CD4-positive, alpha-beta T cell treated with Interleukin-12 subunit alpha and Interleukin-12 subunit beta, for 1 hour (primary cell): ENCODE measurements at regions not wholly inside any gene's neighbourhood (a gene's known extent, or its start where the extent isn't known, plus 50 kb on each side); places are given as distances from the start of the nearest gene placed in this dataset.
"Not testable (repeated sequence)": the region's sequence is repeated elsewhere in the genome, so short reads cannot be mapped to it uniquely, and the experiment has no call there.

Experiments used
- DNase-seq: peaks from one replicate; pipeline ENCODE4 v3.0.0-alpha.2; 2020

- DNase-seq = not testable (repeated sequence)
These were observed 183.3 kb upstream of the PRKX start for GRCh38 chrX:3896755-3897154.

- not testable (repeated sequence) for DNase-seq
These were observed 169.1 kb upstream of the PRKX start for GRCh38 chrX:3882553-3882920.

- DNase-seq = not testable (repeated sequence)
These were observed 168.6 kb upstream of the PRKX start for GRCh38 chrX:3881898-3882552.

- DNase-seq = not testable (repeated sequence)
These were observed 167.9 kb upstream of the PRKX start for GRCh38 chrX:3881255-3881895.

GRCh38 chrX:3876393-3876792, 162.9 kb upstream of the PRKX start:
- DNase-seq = not testable (repeated sequence)

- DNase-seq = not testable (repeated sequence)
These were observed 162.2 kb upstream of the PRKX start for GRCh38 chrX:3875638-3876037.

GRCh38 chrX:3872226-3872879, 158.9 kb upstream of the PRKX start:
- not testable (repeated sequence) for DNase-seq

GRCh38 chrX:3867067-3867831, 153.8 kb upstream of the PRKX start:
- not testable (repeated sequence) for DNase-seq

- not testable (repeated sequence) for DNase-seq
These were observed 144.9 kb upstream of the PRKX start for GRCh38 chrX:3858332-3858731.

GRCh38 chrX:3843522-3844145, 130.2 kb upstream of the PRKX start:
- not testable (repeated sequence) for DNase-seq

- DNase-seq = peak; percentile 30
These were observed 129.5 kb upstream of the PRKX start for GRCh38 chrX:3842822-3843521.

GRCh38 chrX:3838754-3839153, 125.3 kb upstream of the PRKX start:
- DNase-seq = not testable (repeated sequence)

GRCh38 chrX:3837958-3838643, 124.7 kb upstream of the PRKX start:
- not testable (repeated sequence) for DNase-seq

GRCh38 chrX:3837211-3837610, 123.8 kb upstream of the PRKX start:
- DNase-seq = not testable (repeated sequence)

GRCh38 chrX:3833761-3834542, 120.5 kb upstream of the PRKX start:
- not testable (repeated sequence) for DNase-seq

GRCh38 chrX:3830020-3830419, 116.6 kb upstream of the PRKX start:
- DNase-seq = not testable (repeated sequence)

- not testable (repeated sequence) for DNase-seq
These were observed 115.6 kb upstream of the PRKX start for GRCh38 chrX:3829041-3829531.

GRCh38 chrX:3828378-3829040, 115.1 kb upstream of the PRKX start:
- DNase-seq = not testable (repeated sequence)

GRCh38 chrX:3824008-3824407, 110.6 kb upstream of the PRKX start:
- not testable (repeated sequence) for DNase-seq

- no peak for DNase-seq
These were observed 106.7 kb upstream of the PRKX start for GRCh38 chrX:3820167-3820566.
